Esophagus squamous epithelium (tissue), 4 donors: ENCODE measurements at regions not wholly inside any gene's neighbourhood (a gene's known extent, or its start where the extent isn't known, plus 50 kb on each side); places are given as distances from the start of the nearest gene placed in this dataset.

ENCODE experiments used
- CTCF ChIP-seq, 6 experiments: fragments of 450-650 bp in 4 of 6; fragments of 200-600 bp in 2 of 6; sonication (generic) in 2 of 6; IDR thresholded peaks; one replicate each; pipeline ENCODE4 v1.5.1; 2016 to 2019; ENCODE audit warnings: antibody characterized with exemption in 6 of 6, mild to moderate bottlenecking in 4 of 6, moderate library complexity in 4 of 6
- POLR2A ChIP-seq, 4 donors: fragments of 450-650 bp; IDR thresholded peaks; one replicate each; pipeline ENCODE4 v1.6.1; 2017; ENCODE audit warnings: antibody characterized with exemption in 4 of 4, mild to moderate bottlenecking in 4 of 4, moderate library complexity in 3 of 4

GRCh38 chr6:4270001-4270400 is 134.6 kb upstream of the ECI2 start:
- TF ChIP-seq CTCF (IDR thresholded peaks at IDR 0.05): no peak
- no peak for TF ChIP-seq POLR2A (IDR thresholded peaks at IDR 0.05)
